HPDE6-E6E7 (cell line): ENCODE measurements at regions not wholly inside any gene's neighbourhood (a gene's known extent, or its start where the extent isn't known, plus 50 kb on each side); places are given as distances from the start of the nearest gene placed in this dataset.

ENCODE experiments used
- DNase-seq: peaks from one replicate; pipeline ENCODE4 v3.0.0; 2011; ENCODE audit warnings: missing footprints; ENCODE audit errors: extremely low spot score

DNA sequence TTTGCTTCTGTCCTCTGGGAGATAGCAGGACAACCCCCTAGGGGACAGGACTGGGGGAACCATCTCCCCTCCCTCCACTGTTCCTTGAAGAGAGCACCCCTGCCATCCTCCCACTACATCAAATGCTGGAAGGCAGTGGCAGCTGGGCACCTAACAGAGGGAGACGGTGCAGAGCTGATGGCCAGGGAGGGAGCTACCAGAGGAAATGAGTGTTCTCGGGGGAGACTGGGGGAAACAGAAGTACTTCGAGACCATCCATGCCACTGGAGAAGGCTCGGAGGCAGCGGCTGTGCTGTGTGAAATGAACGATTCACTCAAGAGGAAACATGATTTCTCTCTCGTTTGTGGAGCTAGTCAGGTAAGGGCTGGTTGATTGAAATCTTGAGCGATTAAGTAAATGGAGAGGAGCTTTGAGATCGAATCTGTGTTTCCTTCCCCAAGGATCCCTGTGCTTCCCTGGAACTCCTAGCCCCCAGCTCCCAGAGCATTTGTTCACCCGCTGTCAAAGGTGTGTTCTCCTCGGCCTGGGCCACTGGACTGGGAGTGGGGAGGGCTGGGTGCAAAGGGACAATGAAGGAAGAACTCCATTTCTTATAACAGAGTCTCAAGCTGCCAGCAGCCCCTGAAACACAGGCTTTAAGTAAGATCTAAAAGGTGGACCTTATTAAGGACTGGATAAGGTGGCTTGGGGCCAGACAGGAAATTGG, 261.3 kb upstream of the MOCS1 start:
- no peak for DNase-seq

DNA sequence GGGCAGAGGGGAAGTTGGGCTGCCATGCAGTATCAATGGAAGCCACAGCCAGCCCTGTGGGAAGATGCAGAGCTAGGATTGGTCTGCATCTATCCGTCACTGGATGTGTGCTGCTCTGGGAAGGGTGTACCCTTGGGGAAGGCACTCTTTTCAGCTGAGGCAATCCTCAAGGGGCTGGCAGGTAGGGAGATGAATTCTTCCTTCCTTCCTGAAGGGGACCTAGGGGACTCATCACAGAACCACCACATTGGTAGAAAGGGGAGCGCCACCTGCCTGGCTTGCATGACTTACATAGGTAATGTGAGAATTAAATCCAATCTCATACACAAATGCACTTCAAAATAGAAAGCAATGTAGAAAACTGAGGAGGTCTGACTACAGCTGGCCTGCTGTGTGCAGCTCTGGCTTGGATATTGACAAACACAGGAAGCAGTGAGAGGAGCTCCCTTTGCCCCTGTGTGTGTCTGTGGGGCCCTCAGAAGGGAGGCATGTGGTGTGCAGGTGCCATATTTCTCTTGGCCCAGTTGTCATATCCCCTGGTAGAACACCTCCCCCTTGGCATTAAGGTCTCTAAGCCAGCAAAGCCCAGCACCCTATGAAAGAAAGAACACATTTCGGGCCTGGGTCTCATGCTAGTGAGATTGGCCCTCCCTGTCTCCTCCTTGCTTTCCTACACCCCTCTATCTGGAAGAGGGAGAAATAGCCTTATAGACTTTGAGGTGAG, 260.3 kb upstream of the MOCS1 start:
- no peak for DNase-seq

DNA sequence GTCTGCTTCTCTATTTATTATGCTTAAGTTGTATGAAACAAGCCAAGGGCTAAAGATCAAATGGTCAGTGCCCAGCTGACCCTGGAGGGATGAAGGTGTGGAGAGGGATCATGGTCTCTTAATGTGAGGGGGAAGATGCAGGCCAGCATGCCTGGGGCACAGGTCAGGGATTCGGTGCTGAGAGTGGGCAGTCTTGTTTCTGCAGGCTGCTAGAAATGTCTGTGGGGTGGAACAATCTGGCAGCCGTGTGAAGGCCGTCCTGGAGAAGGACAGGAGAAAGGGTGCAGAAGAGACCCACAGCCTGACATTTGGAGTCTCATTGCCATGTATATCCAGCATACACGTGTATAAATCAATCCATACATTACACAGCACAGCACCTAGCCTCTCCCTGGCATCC, 258.3 kb upstream of the MOCS1 start:
- DNase-seq = no peak

DNA sequence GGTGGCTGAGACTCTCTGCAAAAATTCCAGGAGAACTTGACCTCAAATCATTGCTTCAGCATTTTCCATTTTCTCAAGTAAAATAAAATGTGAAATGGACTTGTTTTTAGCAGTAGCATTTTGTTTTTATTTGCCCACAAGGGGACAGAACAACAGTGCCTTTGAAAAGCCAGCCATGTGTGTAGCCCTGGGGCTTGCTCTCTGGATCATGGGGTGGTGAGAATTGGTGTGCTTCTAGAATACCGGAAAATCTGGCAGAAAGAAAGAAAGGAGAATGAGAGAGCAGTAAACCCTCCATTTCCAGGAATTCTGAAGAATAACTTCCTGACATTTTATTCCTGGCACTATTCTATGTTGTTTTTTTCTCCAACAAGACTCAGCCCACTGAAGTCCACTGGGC, 254.7 kb upstream of the MOCS1 start:
- no peak for DNase-seq

DNA sequence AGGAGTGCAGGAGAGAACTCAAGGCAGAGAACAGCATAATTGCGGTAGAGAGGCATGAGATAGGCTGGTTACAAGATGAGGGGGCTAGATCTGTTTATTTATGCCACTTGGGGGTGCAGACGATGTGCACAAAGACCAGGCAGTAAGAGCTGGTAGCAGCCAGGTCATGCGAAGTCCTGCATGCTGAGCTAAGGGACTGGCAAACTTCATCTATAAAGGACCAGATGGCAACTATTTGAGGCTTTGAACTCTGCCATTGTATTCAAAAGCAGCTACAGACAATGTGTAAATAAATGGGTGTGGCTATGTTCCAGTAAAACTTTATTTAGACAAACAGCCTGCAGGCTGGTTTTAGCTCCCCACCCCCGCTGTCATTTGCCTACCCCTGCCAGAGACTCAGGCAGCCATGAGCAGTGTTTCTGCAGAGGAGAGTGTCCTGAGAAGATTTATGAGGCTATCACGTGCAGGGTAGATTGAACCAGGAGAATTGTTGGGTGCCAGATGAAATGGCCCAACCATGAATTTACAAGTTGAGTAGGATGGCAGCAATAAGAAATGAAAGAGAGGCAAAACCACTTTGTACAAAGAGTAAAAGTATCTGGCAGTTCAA, 253.4 kb upstream of the MOCS1 start:
- no peak for DNase-seq

DNA sequence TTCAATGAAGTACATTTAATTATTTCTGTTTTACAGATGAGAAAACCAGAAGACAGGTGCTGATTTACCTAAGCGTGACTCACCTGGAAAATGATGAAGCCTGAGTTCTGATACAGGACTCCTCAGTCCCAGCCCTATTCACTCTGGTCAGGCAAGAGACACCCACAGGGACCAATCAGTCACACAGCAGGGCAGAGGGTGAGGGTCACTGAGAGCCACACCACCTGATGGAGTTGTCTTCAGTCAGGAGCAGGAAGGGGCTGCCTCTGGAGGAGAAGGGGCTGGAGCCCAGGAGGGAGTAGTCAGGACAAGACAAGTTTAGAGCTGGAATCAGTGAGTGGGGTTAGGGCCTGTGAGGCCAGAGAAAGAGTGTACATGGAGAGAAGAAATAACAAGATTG, 251.2 kb upstream of the MOCS1 start:
- no peak for DNase-seq

DNA sequence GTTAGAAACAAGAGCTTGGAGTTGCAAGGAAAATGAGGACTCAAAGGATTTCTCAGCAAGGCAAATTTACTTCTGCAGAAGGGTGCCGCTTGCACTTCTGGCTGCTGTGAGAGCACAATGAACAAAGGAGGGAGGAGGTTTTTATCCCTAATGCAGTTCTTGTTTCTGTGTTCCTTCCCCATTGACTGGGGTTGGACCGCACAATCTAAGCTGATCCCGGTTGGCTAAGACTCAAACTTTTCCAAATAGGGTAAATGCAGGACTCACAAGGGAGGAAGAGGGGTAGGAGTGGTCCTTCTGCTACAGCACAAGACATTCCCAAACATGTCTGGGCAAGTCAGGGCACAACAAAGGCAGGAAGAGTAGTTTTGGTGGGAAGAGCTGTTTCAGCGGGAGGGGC, 249.6 kb upstream of the MOCS1 start:
- DNase-seq = no peak

DNA sequence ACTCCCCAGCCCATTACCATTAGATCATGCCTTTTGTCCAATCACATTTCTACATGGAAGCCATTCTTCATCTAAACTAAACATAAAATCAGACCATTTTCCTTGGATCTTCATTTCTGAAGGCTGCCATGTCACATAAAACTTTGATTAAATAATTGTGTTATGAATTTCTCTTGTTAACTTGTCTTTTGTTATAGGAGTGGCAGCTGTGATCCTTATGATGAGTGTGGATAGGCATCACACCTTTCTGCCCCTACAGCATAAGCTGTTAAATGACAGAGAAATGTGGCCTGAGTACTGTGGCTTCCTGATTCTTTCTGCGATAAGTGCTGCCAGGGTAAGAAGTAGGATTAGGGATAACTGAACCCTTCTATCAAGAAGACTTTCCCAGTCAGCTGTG, 247.1 kb upstream of the MOCS1 start:
- DNase-seq = no peak

DNA sequence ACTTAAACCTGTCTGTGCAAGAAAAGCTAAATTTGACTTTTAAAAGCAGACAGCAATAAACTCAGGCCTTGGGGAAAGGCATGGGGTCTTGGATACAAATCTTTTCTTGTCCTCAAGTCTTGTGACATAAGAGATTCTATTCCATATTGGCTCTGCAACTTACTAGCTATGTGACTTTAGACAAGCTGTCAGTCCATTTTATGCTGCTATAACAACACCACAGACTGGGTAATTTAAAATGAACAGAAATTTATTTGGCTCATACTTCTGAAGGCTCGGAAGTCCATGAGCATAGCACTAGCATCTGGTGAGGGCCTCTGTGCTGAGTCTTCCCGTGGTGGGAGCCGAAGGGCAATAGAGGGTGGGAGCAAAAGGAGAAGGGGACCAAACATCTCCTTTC, 246.0 kb upstream of the MOCS1 start:
- DNase-seq = no peak

DNA sequence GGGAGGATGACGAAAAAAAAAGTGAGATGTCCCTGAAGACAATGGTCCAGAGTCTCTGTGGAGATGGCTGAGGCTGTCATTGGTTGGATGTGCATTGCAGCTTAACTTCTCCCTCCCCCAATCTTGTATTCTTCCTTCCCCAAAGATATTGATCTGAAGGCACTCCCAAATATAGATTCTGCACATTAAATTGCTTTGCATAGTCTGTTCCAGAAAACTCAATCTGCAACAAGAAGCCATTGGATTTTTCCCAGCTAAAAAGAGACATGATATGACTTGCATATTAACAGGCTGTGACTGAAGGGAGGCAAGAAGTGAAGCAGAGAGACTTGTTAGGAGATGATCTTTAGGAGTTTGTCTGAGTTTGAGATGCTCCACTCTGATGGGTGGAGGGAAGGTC, 245.2 kb upstream of the MOCS1 start:
- no peak for DNase-seq

DNA sequence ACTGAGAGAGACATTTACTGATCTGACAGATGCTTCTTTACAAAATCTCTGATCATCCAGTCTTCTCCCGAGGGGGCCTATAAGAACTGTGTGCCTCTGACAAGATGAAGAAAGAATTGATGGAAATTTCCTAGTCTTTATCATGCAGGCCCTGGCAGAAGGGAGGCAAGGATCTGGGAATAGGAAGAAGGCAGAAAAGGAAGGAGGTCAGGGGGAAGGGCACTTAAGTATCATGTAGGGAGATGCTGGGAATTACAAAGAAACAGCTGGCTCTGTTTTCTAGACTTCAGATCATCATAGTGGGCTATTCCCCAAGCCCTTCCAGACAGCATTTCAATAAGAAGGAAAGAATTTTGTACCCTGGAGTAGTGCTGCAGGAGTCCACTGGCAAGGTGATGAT, 243.3 kb upstream of the MOCS1 start:
- DNase-seq = no peak

DNA sequence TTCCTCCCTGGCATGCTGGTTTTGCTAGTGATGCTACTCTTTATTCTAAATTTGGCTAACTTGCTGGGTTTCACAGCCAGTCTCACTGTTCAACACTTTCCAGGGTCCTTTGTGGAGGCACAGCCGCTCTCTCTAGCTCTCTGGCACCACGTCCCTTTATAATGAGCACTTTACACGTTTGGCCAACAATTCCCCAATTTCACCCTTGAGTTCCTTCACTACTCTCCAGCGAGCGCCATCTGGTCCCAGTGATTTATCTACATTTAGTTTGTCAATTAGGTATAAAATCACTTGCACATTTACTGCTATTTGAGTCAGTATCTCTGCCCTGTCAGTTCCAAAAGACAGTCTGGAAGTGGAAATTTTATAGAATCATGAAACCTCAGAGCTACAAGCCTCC, 241.9 kb upstream of the MOCS1 start:
- DNase-seq = no peak

DNA sequence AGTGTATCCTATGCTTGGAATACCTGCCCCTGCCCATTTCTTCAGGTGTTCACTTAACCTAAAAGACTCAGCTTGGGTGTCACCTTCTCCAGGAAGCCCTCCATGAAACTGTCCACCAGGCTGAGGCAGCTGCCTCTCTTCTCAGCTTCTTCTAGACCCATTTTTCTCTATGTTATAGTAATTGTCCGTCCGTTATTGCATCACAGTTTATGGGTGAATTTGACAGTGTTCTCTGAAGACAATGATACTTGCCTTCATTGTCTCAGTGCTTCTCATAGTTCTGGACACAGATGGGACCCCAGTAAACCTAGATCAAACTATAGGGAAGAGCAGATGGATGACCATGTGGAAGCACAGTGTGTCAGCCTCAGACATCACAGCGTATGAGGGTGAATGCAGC, 238.0 kb upstream of the MOCS1 start:
- no peak for DNase-seq

DNA sequence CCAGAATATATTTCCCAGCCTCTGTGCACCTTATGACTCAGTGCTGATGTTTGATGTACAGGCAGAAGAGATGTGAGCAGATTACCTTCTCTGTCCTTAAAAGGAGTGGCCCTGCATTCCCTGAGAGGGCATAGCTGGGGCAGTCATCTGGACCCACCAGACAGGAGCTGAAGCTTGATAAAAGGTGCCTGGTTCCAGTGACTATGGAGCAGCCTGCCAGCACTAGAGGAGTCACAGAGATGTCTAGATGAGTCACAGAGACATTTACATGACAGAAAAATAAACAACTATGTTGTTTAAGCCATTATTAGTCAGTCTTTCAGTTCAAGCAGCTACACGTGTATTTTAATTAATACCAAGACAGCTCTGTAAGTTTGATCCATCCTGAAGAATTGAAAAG, 237.1 kb upstream of the MOCS1 start:
- DNase-seq = no peak

DNA sequence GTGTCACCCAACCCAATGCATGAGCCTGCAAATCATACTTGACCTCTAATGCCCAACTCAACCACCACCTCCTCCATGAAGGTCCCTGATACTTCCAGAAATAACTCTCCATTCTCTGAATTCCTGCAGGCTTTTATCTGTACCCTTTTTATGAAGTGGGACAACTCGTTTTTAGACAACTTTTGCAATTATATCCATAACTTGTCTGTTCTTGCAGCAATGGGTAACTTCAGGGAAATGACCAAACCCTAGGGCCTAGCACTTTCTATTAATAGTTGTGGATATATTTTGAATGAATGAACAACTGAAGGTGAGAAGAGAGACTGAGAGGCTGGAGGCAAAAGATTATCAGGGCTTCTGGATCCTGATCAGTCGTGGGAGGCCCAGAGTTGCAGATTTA, 236.6 kb upstream of the MOCS1 start:
- no peak for DNase-seq

DNA sequence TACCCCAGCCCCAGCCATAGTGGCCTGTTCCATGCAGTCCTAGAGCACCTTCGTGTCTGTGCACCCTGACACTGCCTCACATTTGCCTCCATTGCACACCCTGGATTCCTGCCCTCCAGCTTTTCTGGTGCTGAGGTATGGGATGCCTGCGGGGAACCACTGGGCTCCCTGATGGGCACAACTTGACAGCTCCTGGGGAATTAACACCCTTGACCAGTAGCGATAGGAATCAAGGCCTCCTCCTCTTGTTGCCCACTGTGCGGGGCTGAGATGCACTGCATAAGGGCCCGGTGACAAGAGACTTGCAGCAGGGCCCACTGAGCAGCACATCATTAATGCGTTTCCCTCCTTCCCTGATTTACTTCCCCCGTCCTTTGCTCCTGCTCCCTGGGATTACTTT, 235.6 kb upstream of the MOCS1 start:
- DNase-seq = no peak

DNA sequence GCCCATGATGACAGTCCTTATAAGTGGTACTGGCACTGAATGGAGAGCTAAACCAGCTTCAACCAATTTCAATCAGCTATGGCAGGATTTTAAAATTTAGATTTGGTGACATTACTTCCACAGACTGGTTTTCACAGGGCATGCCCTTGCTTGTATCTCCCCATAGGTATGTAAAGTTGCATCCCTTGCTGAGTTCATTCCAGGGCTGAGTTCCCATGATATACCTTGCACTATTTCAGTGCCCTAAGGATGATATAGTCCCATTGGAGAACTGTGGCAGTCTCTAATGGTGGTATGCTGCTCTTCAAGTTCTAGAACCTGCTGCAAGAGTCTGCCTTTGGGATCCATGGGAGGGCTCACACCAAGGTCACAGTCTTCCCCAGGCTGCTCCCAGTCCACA, 232.7 kb upstream of the MOCS1 start:
- DNase-seq = no peak

DNA sequence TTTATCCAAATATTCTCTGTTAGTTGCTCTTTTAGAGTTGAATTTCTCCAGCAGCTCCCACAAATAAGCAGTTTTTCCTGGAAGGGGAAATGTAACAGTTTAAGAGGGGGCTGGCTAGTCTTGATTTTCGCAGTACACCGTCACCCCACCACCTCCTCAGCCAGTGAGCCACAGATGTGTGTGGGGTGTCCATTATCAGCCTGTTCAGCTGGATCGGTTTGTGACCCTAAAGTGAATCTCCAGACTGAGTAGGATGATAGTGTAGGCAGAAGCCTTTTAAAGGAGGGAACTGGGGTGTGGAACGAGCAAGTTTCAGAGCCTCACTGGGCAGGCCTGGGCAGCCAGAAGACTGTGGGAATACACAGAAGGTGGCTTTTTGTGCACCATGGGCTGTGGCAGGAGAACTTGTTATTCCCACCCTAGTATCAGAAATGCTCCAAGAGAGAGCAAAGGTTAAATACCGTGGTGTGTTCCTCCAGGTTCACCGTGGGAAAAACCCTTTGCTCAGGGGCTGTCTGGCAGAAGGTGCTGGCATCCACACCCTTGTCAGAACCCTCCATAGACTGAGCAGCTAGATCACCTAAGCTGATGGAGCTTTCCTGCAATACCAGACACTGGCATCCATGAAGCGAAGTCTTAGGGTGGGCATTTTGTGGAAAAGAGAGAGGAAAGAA, 230.9 kb upstream of the MOCS1 start:
- no peak for DNase-seq

DNA sequence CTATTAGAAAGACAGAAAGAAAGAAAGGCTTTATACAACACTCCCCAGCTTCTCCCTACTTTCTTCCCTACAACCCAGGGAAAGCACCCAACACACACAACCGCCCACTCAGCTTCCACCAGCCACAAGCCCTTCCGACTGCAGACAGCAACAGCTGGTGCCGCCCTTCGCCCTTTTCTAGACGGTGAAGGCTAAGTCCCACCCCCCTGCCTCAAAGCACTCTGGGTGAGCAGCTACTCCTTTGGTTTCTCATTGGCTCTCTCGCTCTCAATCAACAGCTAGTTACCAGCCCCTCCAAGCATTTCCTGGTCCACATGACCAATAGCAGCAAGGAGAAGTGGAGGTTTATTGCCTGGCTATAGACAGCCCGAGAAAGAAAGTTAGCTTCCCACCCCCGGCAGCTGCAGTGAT, 230.1 kb upstream of the MOCS1 start:
- no peak for DNase-seq

DNA sequence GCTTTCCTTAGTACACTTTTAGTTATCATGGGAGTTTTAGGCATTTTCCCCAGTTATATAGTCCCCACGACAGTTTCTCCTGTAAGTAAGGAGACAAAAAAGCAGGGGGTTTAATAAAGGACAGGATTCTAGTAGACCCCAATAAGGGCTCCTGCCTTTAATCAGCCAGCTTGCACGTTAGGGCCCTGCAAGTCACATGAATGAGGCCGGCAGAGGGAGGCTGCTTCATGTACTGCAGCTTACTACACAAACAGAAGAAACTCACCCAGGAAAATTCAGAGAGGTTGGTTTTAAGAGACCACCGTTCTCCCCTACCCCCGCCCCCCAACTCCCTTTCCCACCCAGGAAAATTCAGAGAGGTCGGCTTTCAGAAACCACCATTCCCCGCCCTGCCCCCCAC, 229.7 kb upstream of the MOCS1 start:
- DNase-seq = no peak

DNA sequence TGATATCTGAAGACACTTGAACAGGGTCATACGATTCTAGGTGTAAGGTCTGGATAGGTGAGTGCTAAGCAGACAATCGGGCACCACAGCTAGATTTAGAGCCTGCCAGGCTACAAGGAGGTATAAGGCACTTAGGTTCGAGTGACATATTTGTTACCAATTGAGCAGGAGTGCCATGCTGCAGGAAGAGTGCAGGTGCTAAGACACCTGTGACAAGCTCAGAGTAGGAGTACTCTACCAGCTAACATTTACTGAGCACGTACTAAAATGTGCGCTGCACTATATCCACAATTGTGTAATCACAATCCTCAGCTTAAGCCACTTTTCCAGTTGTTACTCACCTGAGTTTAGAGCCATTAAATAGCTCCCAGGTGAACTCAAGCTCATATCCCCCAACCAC, 227.8 kb upstream of the MOCS1 start:
- no peak for DNase-seq

DNA sequence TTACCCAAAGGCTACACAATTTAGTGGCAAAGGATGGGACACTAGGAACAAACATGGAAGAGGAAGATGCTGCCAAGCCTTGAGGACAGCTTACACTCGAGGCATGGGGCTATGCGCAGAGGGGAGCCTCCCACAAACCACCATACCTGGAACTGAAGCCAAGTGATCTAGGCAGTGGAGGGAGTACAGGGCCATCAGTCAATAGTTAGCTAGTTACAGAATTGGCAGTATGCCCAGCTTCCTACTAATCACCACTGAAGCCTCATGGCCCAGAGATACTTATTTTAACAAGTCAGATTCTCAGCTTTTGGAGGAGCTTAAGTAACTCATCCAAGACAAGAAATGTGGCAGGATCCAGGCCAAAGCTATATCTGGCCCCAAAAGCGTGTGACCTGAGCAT, 226.6 kb upstream of the MOCS1 start:
- no peak for DNase-seq

DNA sequence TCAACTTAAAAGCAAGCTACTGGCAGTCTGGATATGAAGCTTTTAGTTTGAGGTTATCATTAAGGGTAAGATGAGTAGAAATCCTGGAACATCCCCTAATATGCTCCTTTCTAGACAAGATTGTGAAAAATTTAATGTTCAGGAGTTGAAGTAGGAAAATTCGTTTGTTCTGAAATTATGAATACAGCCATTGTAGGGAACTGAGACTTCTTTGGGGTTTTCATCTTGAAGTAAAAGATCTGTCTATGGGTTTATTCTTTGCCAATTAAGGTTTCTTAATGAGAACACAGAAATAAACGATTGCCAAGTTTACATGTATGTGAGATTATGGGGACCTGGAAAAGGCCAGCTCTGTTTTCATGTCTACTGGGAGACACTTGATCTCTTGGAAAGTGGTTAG, 225.6 kb upstream of the MOCS1 start:
- DNase-seq = no peak
